Astrocyte (in vitro differentiated cells and primary cell): ENCODE measurements at regions not wholly inside any gene's neighbourhood (a gene's known extent, or its start where the extent isn't known, plus 50 kb on each side); places are given as distances from the start of the nearest gene placed in this dataset.

Experiments used
- DNase-seq: peaks from one replicate; pipeline ENCODE4 v3.0.0-alpha.2; 2010; ENCODE audit warnings: low read depth
- FAIRE-seq: peaks from 2 replicates; lab custom pipeline; 2011; peaks lifted over from hg19 to GRCh38; lab: Jason Lieb, UNC
- H2AFZ ChIP-seq: 2 replicates; pipeline ENCODE4 v1.6.0; 2012; ENCODE audit warnings: low read depth, low read length, inconsistent platforms
- H3K27ac ChIP-seq: 2 replicates; pipeline ENCODE4 v1.5.1; 2011; ENCODE audit warnings: low read depth, low read length, inconsistent platforms
- H3K27me3 ChIP-seq: 2 replicates; pipeline ENCODE4 v1.6.0; 2011; ENCODE audit warnings: low read length, inconsistent platforms; ENCODE audit not compliant: insufficient read depth
- H3K36me3 ChIP-seq: 2 replicates; pipeline ENCODE4 v1.5.1; 2011; ENCODE audit warnings: low read length, inconsistent platforms; ENCODE audit not compliant: insufficient read depth
- H3K4me1 ChIP-seq: 2 replicates; pipeline ENCODE4 v1.5.1; 2011; ENCODE audit warnings: low read length, inconsistent platforms; ENCODE audit not compliant: insufficient read depth
- H3K4me2 ChIP-seq: 2 replicates; pipeline ENCODE4 v1.6.0; 2012; ENCODE audit warnings: low read length, inconsistent platforms
- H3K4me3 ChIP-seq: 2 replicates; pipeline ENCODE4 v1.5.1; 2011; ENCODE audit warnings: low read depth, mild to moderate bottlenecking, low read length, inconsistent platforms; ENCODE audit not compliant: insufficient read depth
- H3K79me2 ChIP-seq: 2 replicates; pipeline ENCODE4 v1.6.0; 2012; ENCODE audit warnings: mild to moderate bottlenecking, low read length, inconsistent platforms; ENCODE audit not compliant: insufficient read depth
- H3K9ac ChIP-seq: 2 replicates; pipeline ENCODE4 v1.6.0; 2012; ENCODE audit warnings: mild to moderate bottlenecking, low read length, inconsistent platforms
- H3K9me3 ChIP-seq: 2 replicates; pipeline ENCODE4 v1.5.1; 2012; ENCODE audit warnings: low read depth, mild to moderate bottlenecking, low read length, inconsistent platforms; ENCODE audit not compliant: insufficient read depth
- H4K20me1 ChIP-seq: 2 replicates; pipeline ENCODE4 v1.6.0; 2012; ENCODE audit warnings: low read length, inconsistent platforms; ENCODE audit not compliant: insufficient read depth
- H3K27ac Mint-ChIP-seq: one replicate; pipeline ENCODE4 v1.8.0; 2021; ENCODE audit warnings: mild to moderate bottlenecking, mixed read lengths; ENCODE audit not compliant: unreplicated experiment
- H3K27me3 Mint-ChIP-seq: one replicate; pipeline ENCODE4 v1.8.0; 2021; ENCODE audit warnings: low read depth, mixed read lengths; ENCODE audit not compliant: unreplicated experiment
- H3K36me3 Mint-ChIP-seq: one replicate; pipeline ENCODE4 v1.8.0; 2021; ENCODE audit warnings: low read depth, mixed read lengths; ENCODE audit not compliant: unreplicated experiment
- H3K4me1 Mint-ChIP-seq: one replicate; pipeline ENCODE4 v1.8.0; 2021; ENCODE audit warnings: low read depth, mixed read lengths; ENCODE audit not compliant: unreplicated experiment
- H3K4me3 Mint-ChIP-seq: one replicate; pipeline ENCODE4 v1.8.0; 2021; ENCODE audit warnings: mild to moderate bottlenecking, moderate library complexity, mixed read lengths; ENCODE audit not compliant: unreplicated experiment
- H3K9me3 Mint-ChIP-seq: one replicate; pipeline ENCODE4 v1.8.0; 2021; ENCODE audit warnings: mild to moderate bottlenecking, mixed read lengths; ENCODE audit not compliant: unreplicated experiment
- CTCF ChIP-seq: IDR thresholded peaks from 2 replicates; pipeline ENCODE4 v1.5.1; 2011; ENCODE audit warnings: low read depth, mild to moderate bottlenecking, inconsistent platforms, low read length, moderate library complexity; ENCODE audit not compliant: insufficient read depth
- EZH2 ChIP-seq: IDR thresholded peaks from 2 replicates; pipeline ENCODE4 v1.6.1; 2012; ENCODE audit warnings: mild to moderate bottlenecking, low read length, inconsistent platforms; ENCODE audit not compliant: insufficient read depth

GRCh38 chr3:27903446-27903845 is 181.3 kb upstream of the EOMES start:
- no peak overlapping the region for H3K27ac Mint-ChIP-seq
- no peaks in the 10 kb centered on the region for H3K4me1 Mint-ChIP-seq
- TF ChIP-seq CTCF (no peak), EZH2 (no peak)
- FAIRE-seq (no peak), DNase-seq (no peak)
- H3K27ac ChIP-seq: no peak overlapping the region
- H3K4me3 ChIP-seq: no peak overlapping the region
- H3K27me3 ChIP-seq: no peaks in the 10 kb centered on the region
- H3K36me3 Mint-ChIP-seq: no peaks in the 10 kb centered on the region
- H3K4me1 ChIP-seq: no peaks in the 10 kb centered on the region
- H3K79me2 ChIP-seq: no peaks in the 10 kb centered on the region
- no peak overlapping the region for H3K4me3 Mint-ChIP-seq
- H3K9me3 Mint-ChIP-seq: no peaks in the 10 kb centered on the region
- H2AFZ ChIP-seq: no peak overlapping the region
- H3K9ac ChIP-seq: no peak overlapping the region
- H3K36me3 ChIP-seq: no peaks in the 10 kb centered on the region
- no peaks in the 10 kb centered on the region for H4K20me1 ChIP-seq
- H3K4me2 ChIP-seq: no peak overlapping the region
- H3K27me3 Mint-ChIP-seq: no peaks in the 10 kb centered on the region
- H3K9me3 ChIP-seq: no peaks in the 10 kb centered on the region

- FAIRE-seq (no peak), DNase-seq (no peak)
- H3K36me3 ChIP-seq: no peaks in the 10 kb centered on the region
- TF ChIP-seq CTCF: no peak
- no peak for TF ChIP-seq EZH2
- H2AFZ ChIP-seq: no peak overlapping the region
- no peaks in the 10 kb centered on the region for H3K9me3 Mint-ChIP-seq
- H3K27me3 Mint-ChIP-seq: peaks cover 3% of the 10 kb centered on the region
- H3K9ac ChIP-seq: no peak overlapping the region
- H3K4me3 Mint-ChIP-seq: no peak overlapping the region
- H3K4me1 ChIP-seq: no peaks in the 10 kb centered on the region
- no peaks in the 10 kb centered on the region for H3K4me1 Mint-ChIP-seq
- H3K4me3 ChIP-seq: no peak overlapping the region
- H3K27ac ChIP-seq: no peak overlapping the region
- no peaks in the 10 kb centered on the region for H3K9me3 ChIP-seq
- H3K79me2 ChIP-seq: no peaks in the 10 kb centered on the region
- no peak overlapping the region for H3K4me2 ChIP-seq
- no peak overlapping the region for H3K27ac Mint-ChIP-seq
- no peaks in the 10 kb centered on the region for H3K27me3 ChIP-seq
- H3K36me3 Mint-ChIP-seq: no peaks in the 10 kb centered on the region
- H4K20me1 ChIP-seq: no peaks in the 10 kb centered on the region
Observed at GRCh38 chr3:27905625-27906024, 183.5 kb upstream of the EOMES start.

- Histone ChIP-seq H2AFZ (no peak overlapping the region), H3K27me3 (no peaks in the 10 kb centered on the region), H3K4me1 (no peaks in the 10 kb centered on the region), H3K27ac (no peak overlapping the region), H3K9ac (no peak overlapping the region), H3K4me2 (no peak overlapping the region), H4K20me1 (no peaks in the 10 kb centered on the region), H3K4me3 (no peak overlapping the region), H3K79me2 (no peaks in the 10 kb centered on the region), H3K9me3 (no peaks in the 10 kb centered on the region), H3K36me3 (no peaks in the 10 kb centered on the region)
- FAIRE-seq (no peak), DNase-seq (no peak)
- Mint-ChIP-seq H3K27ac (no peak overlapping the region), H3K27me3 (peaks cover 3% of the 10 kb centered on the region), H3K4me3 (no peak overlapping the region), H3K4me1 (no peaks in the 10 kb centered on the region), H3K36me3 (no peaks in the 10 kb centered on the region), H3K9me3 (no peaks in the 10 kb centered on the region)
- TF ChIP-seq EZH2: no peak
- no peak for TF ChIP-seq CTCF
Observed at GRCh38 chr3:27907148-27907547, 185.0 kb upstream of the EOMES start.
